AG08395 (cell line): ENCODE measurements at regions not wholly inside any gene's neighbourhood (a gene's known extent, or its start where the extent isn't known, plus 50 kb on each side); places are given as distances from the start of the nearest gene placed in this dataset.

Experiments used
- DNase-seq: peaks from one replicate; pipeline ENCODE4 v3.0.0; 2012; ENCODE audit warnings: mixed read lengths, low spot score

- DNase-seq, result no peak
These were observed 49.9 kb upstream of the ATP2B2 start for GRCh38 chr3:10555263-10555662.

- no peak for DNase-seq
These were observed 50.9 kb upstream of the ATP2B2 start for GRCh38 chr3:10556312-10556711.

- DNase-seq, result no peak
These were observed 51.9 kb upstream of the ATP2B2 start for GRCh38 chr3:10557250-10557649.

GRCh38 chr3:10557781-10558373, 52.5 kb upstream of the ATP2B2 start:
- peak; percentile 52 for DNase-seq

GRCh38 chr3:10558736-10559135, 53.4 kb upstream of the ATP2B2 start:
- DNase-seq, result no peak

GRCh38 chr3:10560060-10560861, 54.9 kb upstream of the ATP2B2 start:
- no peak for DNase-seq

GRCh38 chr3:10561162-10561945, 56.0 kb upstream of the ATP2B2 start:
- DNase-seq, result no peak

- no peak for DNase-seq
These were observed 56.7 kb upstream of the ATP2B2 start for GRCh38 chr3:10561946-10562560.

- no peak for DNase-seq
These were observed 58.0 kb upstream of the ATP2B2 start for GRCh38 chr3:10563396-10563795.

- no peak for DNase-seq
These were observed 60.4 kb upstream of the ATP2B2 start for GRCh38 chr3:10565814-10566213.

- DNase-seq, result no peak
These were observed 61.1 kb upstream of the ATP2B2 start for GRCh38 chr3:10566451-10566850.

GRCh38 chr3:10568549-10568948, 63.2 kb upstream of the ATP2B2 start:
- DNase-seq, result no peak

GRCh38 chr3:10570196-10570946, 65.0 kb upstream of the ATP2B2 start:
- DNase-seq, result no peak

GRCh38 chr3:10574101-10574620, 68.8 kb upstream of the ATP2B2 start:
- no peak for DNase-seq

GRCh38 chr3:10575601-10576160, 70.3 kb upstream of the ATP2B2 start:
- no peak for DNase-seq

- no peak for DNase-seq
These were observed 72.1 kb upstream of the ATP2B2 start for GRCh38 chr3:10577486-10577885.

- no peak for DNase-seq
These were observed 75.0 kb upstream of the ATP2B2 start for GRCh38 chr3:10580426-10580825.

GRCh38 chr3:10581251-10581650, 75.9 kb upstream of the ATP2B2 start:
- DNase-seq, result peak; percentile 18

GRCh38 chr3:10581716-10582115, 76.3 kb upstream of the ATP2B2 start:
- DNase-seq, result no peak

GRCh38 chr3:10582733-10583132, 77.3 kb upstream of the ATP2B2 start:
- no peak for DNase-seq
